Spleen (tissue), 11 donors: ENCODE measurements at regions not wholly inside any gene's neighbourhood (a gene's known extent, or its start where the extent isn't known, plus 50 kb on each side); places are given as distances from the start of the nearest gene placed in this dataset.

Experiments used
- DNase-seq: peaks from one replicate; pipeline ENCODE4 v3.0.0-alpha.2; 2020
- H3K27ac ChIP-seq, 8 donors: fragments of 200-600 bp; sonication (generic) in 7 of 8; 1 replicate in 4 of 8; 2 replicates in 4 of 8; pipeline versions ENCODE4 v1.5.0 to v1.8.0; 2016 to 2021; ENCODE audit warnings: inconsistent platforms in 4 of 8, mild to moderate bottlenecking in 4 of 8, moderate library complexity in 1 of 8
- H3K27me3 ChIP-seq, 7 donors: fragments of 200-600 bp; sonication (generic) in 6 of 7; replicated peaks in 1 of 7; 1 replicate in 4 of 7; 2 replicates in 3 of 7; pipeline versions ENCODE4 v1.5.0 to v1.8.0; 2016 to 2021; ENCODE audit warnings: inconsistent platforms in 3 of 7, mild to moderate bottlenecking in 1 of 7
- H3K36me3 ChIP-seq, 6 donors: fragments of 200-600 bp; sonication (generic) in 5 of 6; 1 replicate in 4 of 6; 2 replicates in 2 of 6; pipeline versions ENCODE4 v1.5.0 to v1.8.0; 2016 to 2021; ENCODE audit warnings: inconsistent platforms in 2 of 6
- H3K4me1 ChIP-seq, 6 donors: fragments of 200-600 bp; sonication (generic) in 5 of 6; 1 replicate in 3 of 6; 2 replicates in 3 of 6; pipeline versions ENCODE4 v1.5.0 to v1.8.0; 2016 to 2021; ENCODE audit warnings: inconsistent platforms in 3 of 6
- H3K4me3 ChIP-seq, 8 donors: fragments of 200-600 bp; sonication (generic) in 7 of 8; 1 replicate in 4 of 8; 2 replicates in 4 of 8; pipeline versions ENCODE4 v1.5.0 to v1.8.0; 2016 to 2021; ENCODE audit warnings: inconsistent platforms in 4 of 8, mild to moderate bottlenecking in 4 of 8, moderate library complexity in 2 of 8
- H3K9me3 ChIP-seq, 8 donors: fragments of 200-600 bp; sonication (generic) in 7 of 8; 1 replicate in 4 of 8; 2 replicates in 4 of 8; pipeline versions ENCODE4 v1.5.0 to v1.8.0; 2016 to 2021; ENCODE audit warnings: inconsistent platforms in 4 of 8
- CTCF ChIP-seq, 11 experiments: fragments of 200-600 bp in 7 of 11; fragments of 450-650 bp in 4 of 11; sonication (generic) in 4 of 11; IDR thresholded peaks in 8 of 11; conservative IDR thresholded peaks in 3 of 11; 1 replicate in 7 of 11; 2 replicates in 4 of 11; pipeline versions ENCODE4 v1.4.0 to v1.8.0; 2016 to 2021; ENCODE audit warnings: antibody characterized with exemption in 11 of 11, inconsistent platforms in 4 of 11, mild to moderate bottlenecking in 1 of 11
- POLR2A ChIP-seq, 3 donors: fragments of 450-650 bp; IDR thresholded peaks; one replicate each; pipeline ENCODE4 v1.5.1; 2017; ENCODE audit warnings: antibody characterized with exemption in 3 of 3, mild to moderate bottlenecking in 1 of 3
- POLR2AphosphoS5 ChIP-seq, 3 donors: sonication (generic); formaldehyde crosslinking; IDR thresholded peaks; one replicate each; pipeline ENCODE4 v1.5.1; 2017; ENCODE audit warnings: antibody characterized with exemption in 3 of 3
- WGBS, 5 donors: extraction: QIAGEN DNeasy Blood & Tissue Kit in 3 of 5; methylation state at CpG; one replicate each; pipeline versions ENCODE4 v1.1.5 to v1.1.7; 2013 to 2018; 5-methylcytosine and 5-hydroxymethylcytosine counted together
- intact Hi-C: fragments of 100-400 bp; cut with DNase I; formaldehyde crosslinking; loops from one replicate; pipeline ENCODE4 v1.15.0; 2023; ENCODE audit warnings: low total_unique reads
- donor health status: healthy with polysubstance abuse.
- donor health status: DM: no; HTN: no; CAD: no; lungs with moderate emphysema.
- donor health status: DM: no; HTN: no; CAD: no.
- donor health status: Bipolar disorder and iron deficiency.
- donor health status: healthy.
- donor health status: DM: no; HTN: no; CAD: no.
- donor health status: DM: yes; HTN: yes; CAD: no.

GRCh38 chr18:8972116-8972515 is 130.4 kb upstream of the NDUFV2 start:
- DNase-seq, result no peak
- Histone ChIP-seq H3K36me3 (no peaks in the 10 kb centered on the region), H3K27ac (no peak overlapping the region), H3K4me1 (no peaks in the 10 kb centered on the region), H3K27me3 (no peaks in the 10 kb centered on the region), H3K9me3 (peaks cover 0 to 14% (median 0%) of the 10 kb centered on the region in 8 donors), H3K4me3 (no peak overlapping the region)
- intact Hi-C loops, result no loop called here
- 59 to 85% (median 77%) methylated on average over 6 to 7 of the region's 7 CpGs for WGBS, 5 donors
- TF ChIP-seq CTCF (IDR thresholded peaks at IDR 0.05 in 8 of 11, conservative IDR thresholded peaks at IDR 0.05 in 3 of 11), result no peak
- TF ChIP-seq POLR2AphosphoS5 (IDR thresholded peaks at IDR 0.05), result no peak
- TF ChIP-seq POLR2A (IDR thresholded peaks at IDR 0.05), result no peak

GRCh38 chr18:8974279-8974678 is 128.2 kb upstream of the NDUFV2 start:
- H3K27ac ChIP-seq, result no peak overlapping the region
- WGBS, 5 donors, result 71 to 87% (median 81%) methylated on average over 4 of the region's 4 CpGs
- no peaks in the 10 kb centered on the region for H3K4me1 ChIP-seq
- H3K4me3 ChIP-seq, result no peak overlapping the region
- DNase-seq, result no peak
- H3K36me3 ChIP-seq, result no peaks in the 10 kb centered on the region
- intact Hi-C loops, result no loop called here
- TF ChIP-seq CTCF (IDR thresholded peaks at IDR 0.05 in 8 of 11, conservative IDR thresholded peaks at IDR 0.05 in 3 of 11) (no peak), POLR2AphosphoS5 (IDR thresholded peaks at IDR 0.05) (no peak), POLR2A (IDR thresholded peaks at IDR 0.05) (no peak)
- no peaks in the 10 kb centered on the region for H3K27me3 ChIP-seq
- peaks cover 0 to 14% (median 0%) of the 10 kb centered on the region in 8 donors for H3K9me3 ChIP-seq

- intact Hi-C loops, result no loop called here
- Histone ChIP-seq H3K4me3 (no peak overlapping the region), H3K9me3 (peaks cover 0 to 14% (median 0%) of the 10 kb centered on the region in 8 donors), H3K4me1 (no peaks in the 10 kb centered on the region), H3K27me3 (no peaks in the 10 kb centered on the region), H3K36me3 (no peaks in the 10 kb centered on the region), H3K27ac (no peak overlapping the region)
- DNase-seq, result no peak
- TF ChIP-seq POLR2A (IDR thresholded peaks at IDR 0.05), result no peak
- 41 to 68% (median 60%) methylated on average over 2 of the region's 2 CpGs for WGBS, 5 donors
These were observed 127.8 kb upstream of the NDUFV2 start for GRCh38 chr18:8974696-8975095.

- WGBS, 5 donors, result 69 to 84% (median 74%) methylated on average over 7 of the region's 7 CpGs
- no peak for TF ChIP-seq POLR2A (IDR thresholded peaks at IDR 0.05)
These were observed 126.9 kb upstream of the NDUFV2 start for GRCh38 chr18:8975624-8976023.

GRCh38 chr18:8976606-8977005 is 125.9 kb upstream of the NDUFV2 start:
- intact Hi-C loops, result no loop called here

More at GRCh38 chr18:8975624-8976023, 126.9 kb upstream of the NDUFV2 start:
- DNase-seq, result no peak
- Histone ChIP-seq H3K4me3 (no peak overlapping the region), H3K36me3 (no peaks in the 10 kb centered on the region), H3K9me3 (peaks cover 0 to 14% (median 0%) of the 10 kb centered on the region in 8 donors), H3K4me1 (no peaks in the 10 kb centered on the region), H3K27ac (no peak overlapping the region), H3K27me3 (no peaks in the 10 kb centered on the region)
- intact Hi-C loops, result no loop called here

More at GRCh38 chr18:8976606-8977005, 125.9 kb upstream of the NDUFV2 start:
- H3K36me3 ChIP-seq, result no peaks in the 10 kb centered on the region
- 75 to 99% (median 98%) methylated on average over 3 of the region's 3 CpGs for WGBS, 5 donors
- no peaks in the 10 kb centered on the region for H3K27me3 ChIP-seq
- H3K9me3 ChIP-seq, result peaks cover 0 to 12% (median 0%) of the 10 kb centered on the region in 8 donors
- no peak overlapping the region for H3K27ac ChIP-seq
- H3K4me1 ChIP-seq, result no peaks in the 10 kb centered on the region
- no peak overlapping the region for H3K4me3 ChIP-seq
- DNase-seq, result no peak
- TF ChIP-seq POLR2AphosphoS5 (IDR thresholded peaks at IDR 0.05) (no peak), CTCF (IDR thresholded peaks at IDR 0.05 in 8 of 11, conservative IDR thresholded peaks at IDR 0.05 in 3 of 11) (no peak), POLR2A (IDR thresholded peaks at IDR 0.05) (no peak)
